HFFc6 (cell line): ENCODE measurements at regions not wholly inside any gene's neighbourhood (a gene's known extent, or its start where the extent isn't known, plus 50 kb on each side); places are given as distances from the start of the nearest gene placed in this dataset.

ENCODE experiments used
- DNase-seq: peaks from one replicate; pipeline ENCODE4 v3.0.0-alpha.2; 2018
- H3K27ac Mint-ChIP-seq: 2 replicates; pipeline ENCODE4 v1.8.0; 2020; ENCODE audit warnings: mild to moderate bottlenecking, mixed read lengths
- H3K27me3 Mint-ChIP-seq: 2 replicates; pipeline ENCODE4 v1.8.0; 2021; ENCODE audit warnings: mild to moderate bottlenecking, moderate library complexity, mixed read lengths; ENCODE audit not compliant: insufficient read depth
- H3K36me3 Mint-ChIP-seq: 2 replicates; pipeline ENCODE4 v1.8.0; 2021; ENCODE audit warnings: low read depth, mixed read lengths
- H3K4me1 Mint-ChIP-seq: 2 replicates; pipeline ENCODE4 v1.8.0; 2020; ENCODE audit warnings: low read depth, mixed read lengths
- H3K4me3 Mint-ChIP-seq: 2 replicates; pipeline ENCODE4 v1.8.0; 2020; ENCODE audit warnings: mild to moderate bottlenecking, moderate library complexity, mixed read lengths
- H3K9me3 Mint-ChIP-seq: 2 replicates; pipeline ENCODE4 v1.8.0; 2020; ENCODE audit warnings: mild to moderate bottlenecking, mixed read lengths
- CTCF ChIP-seq: fragments of 200-600 bp; sonication (generic); IDR thresholded peaks from 2 replicates; pipeline ENCODE4 v1.5.0; 2021; ENCODE audit warnings: antibody characterized with exemption, mild to moderate bottlenecking

- H3K4me1 Mint-ChIP-seq: peaks cover 17% of the 10 kb centered on the region
- H3K27ac Mint-ChIP-seq: no peak overlapping the region
- H3K27me3 Mint-ChIP-seq: peaks cover 23% of the 10 kb centered on the region
- no peak overlapping the region for H3K4me3 Mint-ChIP-seq
- DNase-seq: no peak
- H3K36me3 Mint-ChIP-seq: no peaks in the 10 kb centered on the region
- TF ChIP-seq CTCF: no peak
- no peaks in the 10 kb centered on the region for H3K9me3 Mint-ChIP-seq
Measured at GRCh38 chr11:76268498-76268897, 62.2 kb upstream of the WNT11 start.

- Mint-ChIP-seq H3K4me3 (no peak overlapping the region), H3K4me1 (peaks cover 17% of the 10 kb centered on the region), H3K9me3 (no peaks in the 10 kb centered on the region), H3K27me3 (peaks cover 25% of the 10 kb centered on the region), H3K27ac (peak overlapping the region; percentile 89), H3K36me3 (no peaks in the 10 kb centered on the region)
- no peak for TF ChIP-seq CTCF
- no peak for DNase-seq
Measured at GRCh38 chr11:76267556-76267955, 61.3 kb upstream of the WNT11 start.

GRCh38 chr11:76266286-76267100, 60.2 kb upstream of the WNT11 start:
- H3K27ac Mint-ChIP-seq: peak overlapping the region; percentile 89
- H3K27me3 Mint-ChIP-seq: peaks cover 26% of the 10 kb centered on the region
- no peaks in the 10 kb centered on the region for H3K9me3 Mint-ChIP-seq
- H3K36me3 Mint-ChIP-seq: no peaks in the 10 kb centered on the region
- DNase-seq: peak; percentile 81
- peaks cover 17% of the 10 kb centered on the region for H3K4me1 Mint-ChIP-seq
- TF ChIP-seq CTCF: no peak
- no peak overlapping the region for H3K4me3 Mint-ChIP-seq

- peaks cover 26% of the 10 kb centered on the region for H3K27me3 Mint-ChIP-seq
- no peaks in the 10 kb centered on the region for H3K36me3 Mint-ChIP-seq
- DNase-seq: no peak
- H3K4me1 Mint-ChIP-seq: peaks cover 17% of the 10 kb centered on the region
- H3K4me3 Mint-ChIP-seq: no peak overlapping the region
- no peak for TF ChIP-seq CTCF
- no peak overlapping the region for H3K27ac Mint-ChIP-seq
- H3K9me3 Mint-ChIP-seq: no peaks in the 10 kb centered on the region
Measured at GRCh38 chr11:76265771-76266241, 59.5 kb upstream of the WNT11 start.

GRCh38 chr11:76263657-76264056, 57.4 kb upstream of the WNT11 start:
- H3K9me3 Mint-ChIP-seq: no peaks in the 10 kb centered on the region
- H3K27me3 Mint-ChIP-seq: peaks cover 34% of the 10 kb centered on the region
- H3K4me3 Mint-ChIP-seq: no peak overlapping the region
- H3K27ac Mint-ChIP-seq: no peak overlapping the region
- H3K36me3 Mint-ChIP-seq: no peaks in the 10 kb centered on the region
- DNase-seq: no peak
- TF ChIP-seq CTCF: no peak
- H3K4me1 Mint-ChIP-seq: peaks cover 17% of the 10 kb centered on the region
